Brain microvascular endothelial cell (primary cell): ENCODE measurements at regions not wholly inside any gene's neighbourhood (a gene's known extent, or its start where the extent isn't known, plus 50 kb on each side); places are given as distances from the start of the nearest gene placed in this dataset.

ENCODE experiments used
- DNase-seq: peaks from one replicate; pipeline ENCODE4 v3.0.0-alpha.2; 2020
- H3K27ac ChIP-seq: fragments of 250-450 bp; sonication (Bioruptor Pico); 2 replicates; pipeline ENCODE4 v1.5.1; 2020; ENCODE audit warnings: mild to moderate bottlenecking, moderate library complexity
- H3K27me3 ChIP-seq: fragments of 250-450 bp; sonication (Bioruptor Pico); replicated peaks from 2 replicates; pipeline ENCODE4 v1.5.1; 2020; ENCODE audit warnings: mild to moderate bottlenecking
- H3K36me3 ChIP-seq: fragments of 250-450 bp; sonication (Bioruptor Pico); replicated peaks from 2 replicates; pipeline ENCODE4 v1.5.1; 2020; ENCODE audit warnings: mild to moderate bottlenecking
- H3K4me3 ChIP-seq: 2 replicates; pipeline ENCODE4 v1.5.1; 2011; ENCODE audit warnings: low read depth, mild to moderate bottlenecking, control low read depth, low read length, moderate library complexity
- in situ Hi-C: cut with HindIII; loops from 2 replicates; pipeline ENCODE4 v1.10.0; 2017; ENCODE audit warnings: low sequenced_read_pairs, low pct_ligation_motif_present
- TF ChIP-seq, protein P1 (sequence below): IDR thresholded peaks from 2 replicates; pipeline ENCODE4 v1.5.1; 2011; ENCODE audit warnings: low read depth, mild to moderate bottlenecking, moderate library complexity, low read length, control low read depth, inconsistent platforms; ENCODE audit errors: missing control alignments

DNA sequence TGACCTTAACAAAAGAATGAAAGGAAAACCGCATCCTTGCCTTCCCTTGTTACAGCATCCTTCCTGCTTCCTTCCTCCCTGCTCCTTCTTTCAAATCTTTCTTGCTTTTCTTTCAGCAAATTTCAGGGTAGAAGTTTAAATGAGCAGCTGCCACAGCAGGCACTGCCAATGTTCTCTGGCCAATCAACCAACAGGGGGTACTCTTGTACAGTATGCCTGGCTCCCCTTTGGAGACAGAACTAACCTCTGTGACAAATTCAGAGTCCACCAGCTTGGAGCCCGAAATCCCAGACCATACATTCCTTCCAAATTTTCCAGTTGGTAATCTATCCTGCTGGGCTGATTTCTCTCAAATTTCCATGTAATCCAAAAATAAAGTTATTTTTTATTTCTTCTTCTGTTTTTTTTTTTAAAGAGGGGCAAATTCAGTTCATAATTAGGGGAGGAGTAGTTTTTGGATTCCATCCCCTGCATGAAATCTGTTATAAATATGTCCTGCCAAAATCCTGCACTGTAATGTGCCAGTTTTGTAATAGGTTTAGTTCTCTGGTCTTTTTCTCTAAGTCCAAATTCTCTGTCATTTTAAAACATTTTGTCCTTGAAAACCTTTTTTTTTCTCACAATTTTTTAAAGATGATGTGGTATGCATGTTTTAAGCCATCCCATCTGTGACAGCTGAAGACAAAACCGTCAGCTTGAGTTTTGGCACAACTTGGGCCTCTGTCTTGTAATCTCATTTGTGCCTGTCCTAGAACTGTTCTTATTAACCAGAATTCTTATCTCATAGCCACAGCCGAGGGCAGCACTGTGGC lies 610.0 kb upstream of the LMO3 start:
- Histone ChIP-seq H3K36me3 (no peaks in the 10 kb centered on the region), H3K27me3 (no peaks in the 10 kb centered on the region), H3K27ac (no peak overlapping the region), H3K4me3 (no peak overlapping the region)
- TF ChIP-seq, protein P1, sequence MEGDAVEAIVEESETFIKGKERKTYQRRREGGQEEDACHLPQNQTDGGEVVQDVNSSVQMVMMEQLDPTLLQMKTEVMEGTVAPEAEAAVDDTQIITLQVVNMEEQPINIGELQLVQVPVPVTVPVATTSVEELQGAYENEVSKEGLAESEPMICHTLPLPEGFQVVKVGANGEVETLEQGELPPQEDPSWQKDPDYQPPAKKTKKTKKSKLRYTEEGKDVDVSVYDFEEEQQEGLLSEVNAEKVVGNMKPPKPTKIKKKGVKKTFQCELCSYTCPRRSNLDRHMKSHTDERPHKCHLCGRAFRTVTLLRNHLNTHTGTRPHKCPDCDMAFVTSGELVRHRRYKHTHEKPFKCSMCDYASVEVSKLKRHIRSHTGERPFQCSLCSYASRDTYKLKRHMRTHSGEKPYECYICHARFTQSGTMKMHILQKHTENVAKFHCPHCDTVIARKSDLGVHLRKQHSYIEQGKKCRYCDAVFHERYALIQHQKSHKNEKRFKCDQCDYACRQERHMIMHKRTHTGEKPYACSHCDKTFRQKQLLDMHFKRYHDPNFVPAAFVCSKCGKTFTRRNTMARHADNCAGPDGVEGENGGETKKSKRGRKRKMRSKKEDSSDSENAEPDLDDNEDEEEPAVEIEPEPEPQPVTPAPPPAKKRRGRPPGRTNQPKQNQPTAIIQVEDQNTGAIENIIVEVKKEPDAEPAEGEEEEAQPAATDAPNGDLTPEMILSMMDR = no peak
- in situ Hi-C loops = no loop called here
- no peak for DNase-seq

DNA sequence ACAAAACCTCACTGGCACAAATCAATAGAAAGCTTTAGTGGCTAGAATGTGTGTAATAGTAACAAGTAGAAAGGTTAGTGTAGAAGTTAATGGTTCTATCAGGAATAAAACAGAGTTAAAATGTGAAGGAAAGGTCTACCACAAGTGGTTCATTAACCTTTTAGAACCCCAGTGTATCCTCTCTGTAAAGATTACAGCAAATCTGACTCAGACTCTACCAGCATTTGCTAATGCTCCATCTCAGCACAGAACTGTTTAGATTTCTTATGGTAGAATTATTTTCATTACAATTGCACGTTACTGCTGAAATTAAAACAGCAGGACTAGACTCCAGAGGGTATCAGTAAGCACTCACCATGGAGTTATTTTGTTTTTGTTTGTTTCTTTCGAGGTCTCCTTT lies 609.0 kb upstream of the LMO3 start:
- Histone ChIP-seq H3K36me3 (no peaks in the 10 kb centered on the region), H3K27me3 (no peaks in the 10 kb centered on the region), H3K4me3 (no peak overlapping the region), H3K27ac (no peak overlapping the region)
- in situ Hi-C loops = no loop called here
- TF ChIP-seq, protein P1 = no peak
- DNase-seq = no peak

DNA sequence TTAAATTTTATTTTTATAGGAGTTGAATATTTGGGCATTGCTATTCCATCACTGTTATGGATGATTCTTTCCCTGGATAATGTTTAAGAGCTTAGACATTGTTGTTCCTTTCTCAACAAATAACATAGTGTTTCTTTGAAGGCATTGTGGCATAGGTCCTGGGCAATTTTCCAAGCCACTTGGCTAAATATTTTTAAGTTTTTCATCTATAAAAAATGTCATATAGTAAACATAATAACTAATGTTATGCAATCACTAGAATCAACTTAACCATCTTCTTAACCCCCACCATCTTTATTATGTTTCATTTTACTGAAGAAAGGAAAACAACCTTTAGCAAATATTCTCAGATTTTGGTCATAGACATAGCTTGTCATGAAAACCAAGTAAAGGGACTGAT lies 600.6 kb upstream of the LMO3 start:
- Histone ChIP-seq H3K27me3 (no peaks in the 10 kb centered on the region), H3K36me3 (no peaks in the 10 kb centered on the region), H3K4me3 (no peak overlapping the region), H3K27ac (no peak overlapping the region)
- in situ Hi-C loops = no loop called here
- TF ChIP-seq, protein P1 = no peak
- no peak for DNase-seq

DNA sequence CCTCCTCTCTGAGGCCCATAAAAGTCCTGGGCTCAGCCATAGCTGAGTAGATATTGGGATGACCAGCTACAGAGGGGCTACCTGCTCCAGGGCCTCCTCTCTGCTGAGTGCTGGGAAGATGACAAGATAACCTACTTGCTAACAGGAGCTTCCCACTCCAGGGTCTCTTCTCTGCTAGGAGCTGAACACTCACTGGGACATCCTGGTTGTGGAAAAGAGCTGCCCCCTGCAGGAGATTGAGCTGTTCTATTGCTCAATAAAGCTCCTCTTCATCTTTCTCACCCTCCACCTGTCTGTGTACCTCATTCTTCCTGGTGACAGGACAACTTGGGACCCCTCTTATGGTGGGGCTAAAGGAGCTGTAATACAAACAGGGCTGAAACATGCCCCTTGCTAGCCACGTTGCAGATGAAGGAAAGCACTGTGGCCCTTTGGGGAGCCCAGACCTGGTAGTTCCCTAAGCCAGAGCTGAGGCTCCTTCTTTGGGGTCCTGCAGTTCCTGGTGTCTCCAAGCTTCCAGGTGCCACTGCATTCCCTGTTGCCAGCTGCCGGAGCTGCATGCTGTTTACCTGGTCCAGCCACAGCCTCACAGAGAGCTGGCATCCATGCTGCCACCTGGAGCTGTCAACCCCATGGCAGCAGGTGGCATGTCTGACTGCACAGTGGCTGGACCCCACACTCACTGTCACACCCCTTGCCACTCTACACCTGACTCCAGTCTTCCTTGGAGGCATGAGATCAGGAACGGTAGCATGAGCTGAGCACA lies 598.5 kb upstream of the LMO3 start:
- TF ChIP-seq, protein P1 = no peak
- no peak overlapping the region for H3K27ac ChIP-seq
- no peak overlapping the region for H3K4me3 ChIP-seq
- H3K27me3 ChIP-seq = no peaks in the 10 kb centered on the region
- in situ Hi-C loops = no loop called here
- H3K36me3 ChIP-seq = no peaks in the 10 kb centered on the region
- DNase-seq = no peak

DNA sequence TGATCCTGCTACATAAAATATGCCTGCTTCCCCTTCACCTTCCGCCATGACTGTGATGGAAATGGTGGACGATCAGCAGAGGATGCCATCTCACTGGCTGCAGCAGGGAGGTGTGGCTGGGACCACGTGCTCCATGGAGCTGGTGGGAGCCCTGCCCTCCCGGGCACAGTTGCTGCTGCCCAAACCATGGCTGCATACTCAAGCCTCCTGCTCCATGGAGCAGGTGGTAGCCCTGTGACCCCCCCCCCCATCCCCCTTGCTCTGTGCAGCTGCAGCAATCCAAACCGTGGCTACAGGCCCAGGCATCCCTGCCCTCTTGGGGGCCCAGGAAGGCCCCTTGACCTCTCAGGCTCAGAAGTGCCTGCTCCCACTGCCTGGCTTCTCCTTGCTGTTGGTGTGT lies 597.5 kb upstream of the LMO3 start:
- in situ Hi-C loops = no loop called here
- no peak for DNase-seq
- no peaks in the 10 kb centered on the region for H3K27me3 ChIP-seq
- no peak overlapping the region for H3K4me3 ChIP-seq
- TF ChIP-seq, protein P1 = no peak
- H3K27ac ChIP-seq = no peak overlapping the region
- no peaks in the 10 kb centered on the region for H3K36me3 ChIP-seq
